ENCODE measurements at regions not wholly inside any gene's neighbourhood (a gene's known extent, or its start where the extent isn't known, plus 50 kb on each side); places are given as distances from the start of the nearest gene placed in this dataset.
"Not testable (repeated sequence)": the region's sequence is repeated elsewhere in the genome, so short reads cannot be mapped to it uniquely, and the experiment has no call there.

- Histone ChIP-seq H3K9me3 (ENCODE audit: insufficient read depth, low read length, severe bottlenecking) (no peaks in the 10 kb centered on the region), H3K9ac (ENCODE audit: low read depth, low read length) (no peak overlapping the region), H3K4me3 (ENCODE audit: low read depth in 1 of 2, low read length in 2 of 2) (no peak overlapping the region), H3K27ac (ENCODE audit: low read length) (no peak overlapping the region), H3K4me2 (ENCODE audit: insufficient read depth, low read length) (no peak overlapping the region), H3K4me1 (ENCODE audit: insufficient read depth, low read length) (no peaks in the 10 kb centered on the region), H3K27me3 (ENCODE audit: insufficient read depth, low read length, poor library complexity) (no peaks in the 10 kb centered on the region), H4K20me1 (ENCODE audit: insufficient read depth, low read length) (no peaks in the 10 kb centered on the region), H3K36me3 (ENCODE audit: insufficient read depth, low read length) (no peaks in the 10 kb centered on the region), H2AFZ (ENCODE audit: low read depth, low read length) (no peak overlapping the region), H3K79me2 (ENCODE audit: insufficient read depth, low read length) (no peaks in the 10 kb centered on the region)
- DNase-seq, result no peak
- no peak for TF ChIP-seq CTCF (IDR thresholded peaks at IDR 0.05; ENCODE audit: borderline replicate concordance, extremely low read depth, low read length, poor library complexity, severe bottlenecking)
- no peak for TF ChIP-seq EZH2 (IDR thresholded peaks at IDR 0.05; ENCODE audit: borderline replicate concordance, low read depth, low read length, severe bottlenecking)
- ATAC-seq (ENCODE audit: insufficient read depth, low read depth), result no peak
These were observed 476.2 kb downstream of the PPARGC1A start for GRCh38 chr4:23413631-23414030.

- TF ChIP-seq EZH2 (IDR thresholded peaks at IDR 0.05; ENCODE audit: borderline replicate concordance, low read depth, low read length, severe bottlenecking) (no peak), CTCF (IDR thresholded peaks at IDR 0.05; ENCODE audit: borderline replicate concordance, extremely low read depth, low read length, poor library complexity, severe bottlenecking) (no peak)
- Histone ChIP-seq H3K9me3 (ENCODE audit: insufficient read depth, low read length, severe bottlenecking) (no peaks in the 10 kb centered on the region), H3K27me3 (ENCODE audit: insufficient read depth, low read length, poor library complexity) (no peaks in the 10 kb centered on the region), H3K36me3 (ENCODE audit: insufficient read depth, low read length) (no peaks in the 10 kb centered on the region), H4K20me1 (ENCODE audit: insufficient read depth, low read length) (no peaks in the 10 kb centered on the region), H3K79me2 (ENCODE audit: insufficient read depth, low read length) (no peaks in the 10 kb centered on the region), H3K4me3 (ENCODE audit: low read depth in 1 of 2, low read length in 2 of 2) (no peak overlapping the region), H3K4me1 (ENCODE audit: insufficient read depth, low read length) (no peaks in the 10 kb centered on the region), H3K27ac (ENCODE audit: low read length) (no peak overlapping the region), H3K4me2 (ENCODE audit: insufficient read depth, low read length) (no peak overlapping the region), H3K9ac (ENCODE audit: low read depth, low read length) (no peak overlapping the region), H2AFZ (ENCODE audit: low read depth, low read length) (no peak overlapping the region)
- DNase-seq, result no peak
- no peak for ATAC-seq (ENCODE audit: insufficient read depth, low read depth)
These were observed 477.1 kb downstream of the PPARGC1A start for GRCh38 chr4:23412701-23413100.

- H3K36me3 ChIP-seq (ENCODE audit: insufficient read depth, low read length); ATAC-seq (ENCODE audit: insufficient read depth, low read depth); H4K20me1 ChIP-seq (ENCODE audit: insufficient read depth, low read length); H3K27ac ChIP-seq (ENCODE audit: low read length); H3K4me3 ChIP-seq (ENCODE audit: low read depth in 1 of 2, low read length in 2 of 2); H2AFZ ChIP-seq (ENCODE audit: low read depth, low read length); H3K4me2 ChIP-seq (ENCODE audit: insufficient read depth, low read length); H3K4me1 ChIP-seq (ENCODE audit: insufficient read depth, low read length); H3K9ac ChIP-seq (ENCODE audit: low read depth, low read length); H3K27me3 ChIP-seq (ENCODE audit: insufficient read depth, low read length, poor library complexity); H3K79me2 ChIP-seq (ENCODE audit: insufficient read depth, low read length); DNase-seq; H3K9me3 ChIP-seq (ENCODE audit: insufficient read depth, low read length, severe bottlenecking): not testable (repeated sequence)
These were observed 480.9 kb downstream of the PPARGC1A start for GRCh38 chr4:23408913-23409312.

GRCh38 chr4:23401572-23401971 lies 488.3 kb downstream of the PPARGC1A start:
- no peak overlapping the region for H3K4me3 ChIP-seq (ENCODE audit: low read depth in 1 of 2, low read length in 2 of 2)
- TF ChIP-seq EZH2 (IDR thresholded peaks at IDR 0.05; ENCODE audit: borderline replicate concordance, low read depth, low read length, severe bottlenecking) (no peak), CTCF (IDR thresholded peaks at IDR 0.05; ENCODE audit: borderline replicate concordance, extremely low read depth, low read length, poor library complexity, severe bottlenecking) (no peak)
- no peaks in the 10 kb centered on the region for H3K36me3 ChIP-seq (ENCODE audit: insufficient read depth, low read length)
- H2AFZ ChIP-seq (ENCODE audit: low read depth, low read length), result no peak overlapping the region
- no peaks in the 10 kb centered on the region for H3K4me1 ChIP-seq (ENCODE audit: insufficient read depth, low read length)
- no peak for DNase-seq
- H3K9me3 ChIP-seq (ENCODE audit: insufficient read depth, low read length, severe bottlenecking), result no peaks in the 10 kb centered on the region
- no peak overlapping the region for H3K4me2 ChIP-seq (ENCODE audit: insufficient read depth, low read length)
- no peak overlapping the region for H3K27ac ChIP-seq (ENCODE audit: low read length)
- no peak overlapping the region for H3K9ac ChIP-seq (ENCODE audit: low read depth, low read length)
- H3K79me2 ChIP-seq (ENCODE audit: insufficient read depth, low read length), result no peaks in the 10 kb centered on the region
- no peaks in the 10 kb centered on the region for H3K27me3 ChIP-seq (ENCODE audit: insufficient read depth, low read length, poor library complexity)
- H4K20me1 ChIP-seq (ENCODE audit: insufficient read depth, low read length), result no peaks in the 10 kb centered on the region
- ATAC-seq (ENCODE audit: insufficient read depth, low read depth), result no peak

All from DND-41 (cell line).